GM23338 (cell line): ENCODE measurements at regions not wholly inside any gene's neighbourhood (a gene's known extent, or its start where the extent isn't known, plus 50 kb on each side); places are given as distances from the start of the nearest gene placed in this dataset.

Experiments
- ATAC-seq: fragments of 200-7000 bp; cut with Tn5 transposase; 3 replicates; pipeline ENCODE4 v1.9.1; 2020
- DNase-seq: peaks from one replicate; pipeline ENCODE4 v3.0.0-alpha.2; 2015; ENCODE audit warnings: low spot score
- H2AFZ ChIP-seq: fragments of 200-600 bp; sonication (generic); 2 replicates; pipeline ENCODE4 v1.8.0; 2016; ENCODE audit warnings: antibody characterized with exemption, mild to moderate bottlenecking, moderate library complexity
- H3F3A ChIP-seq: fragments of 200-600 bp; sonication (generic); replicated peaks from 2 replicates; pipeline ENCODE4 v1.8.0; 2017; ENCODE audit warnings: antibody characterized with exemption, mixed run types, low read depth
- H3K27ac ChIP-seq: fragments of 200-600 bp; sonication (generic); 2 replicates; pipeline ENCODE4 v1.6.1; 2016; ENCODE audit warnings: low read depth
- H3K27me3 ChIP-seq: fragments of 200-600 bp; sonication (generic); 2 replicates; pipeline ENCODE4 v1.8.0; 2016; ENCODE audit warnings: mild to moderate bottlenecking, mixed run types, moderate library complexity; ENCODE audit not compliant: insufficient read depth
- H3K36me3 ChIP-seq: fragments of 200-600 bp; sonication (generic); 2 replicates; pipeline ENCODE4 v1.8.0; 2016; ENCODE audit warnings: mild to moderate bottlenecking; ENCODE audit not compliant: insufficient read depth
- H3K4me1 ChIP-seq: fragments of 200-600 bp; sonication (generic); 2 replicates; pipeline ENCODE4 v1.8.0; 2016; ENCODE audit warnings: mild to moderate bottlenecking, moderate library complexity; ENCODE audit not compliant: insufficient read depth
- H3K4me2 ChIP-seq: fragments of 200-600 bp; sonication (generic); 2 replicates; pipeline ENCODE4 v1.7.1; 2017; ENCODE audit warnings: mixed run types
- H3K4me3 ChIP-seq: fragments of 200-600 bp; sonication (generic); 2 replicates; pipeline ENCODE4 v1.6.1; 2016; ENCODE audit warnings: mixed run types
- H3K79me2 ChIP-seq: fragments of 200-600 bp; sonication (generic); replicated peaks from 2 replicates; pipeline ENCODE4 v1.8.0; 2017; ENCODE audit warnings: mild to moderate bottlenecking; ENCODE audit not compliant: insufficient read depth
- H3K9me2 ChIP-seq: fragments of 200-600 bp; sonication (generic); 2 replicates; pipeline ENCODE4 v1.8.0; 2017; ENCODE audit not compliant: insufficient read depth
- H4K20me1 ChIP-seq: fragments of 200-600 bp; sonication (generic); replicated peaks from 2 replicates; pipeline ENCODE4 v1.8.0; 2017; ENCODE audit warnings: mild to moderate bottlenecking; ENCODE audit not compliant: insufficient read depth
- H3K27ac Mint-ChIP-seq: 2 replicates; pipeline ENCODE4 v1.8.0; 2020; ENCODE audit warnings: inconsistent platforms, mild to moderate bottlenecking, moderate library complexity, mixed read lengths
- H3K27me3 Mint-ChIP-seq: 3 replicates; pipeline ENCODE4 v1.8.0; 2022; ENCODE audit warnings: low read depth, mild to moderate bottlenecking, moderate library complexity, mixed read lengths, inconsistent platforms; ENCODE audit not compliant: insufficient read depth, poor library complexity
- H3K36me3 Mint-ChIP-seq: 3 replicates; pipeline ENCODE4 v1.8.0; 2021; ENCODE audit warnings: low read depth, mild to moderate bottlenecking, inconsistent platforms, moderate library complexity, mixed read lengths
- H3K4me1 Mint-ChIP-seq: 3 replicates; pipeline ENCODE4 v1.8.0; 2020; ENCODE audit warnings: mild to moderate bottlenecking, inconsistent platforms, mixed read lengths
- H3K4me3 Mint-ChIP-seq: 3 replicates; pipeline ENCODE4 v1.8.0; 2021; ENCODE audit warnings: moderate library complexity, mild to moderate bottlenecking, inconsistent platforms, mixed read lengths
- H3K9me3 Mint-ChIP-seq: 3 replicates; pipeline ENCODE4 v1.8.0; 2020; ENCODE audit warnings: moderate library complexity, mild to moderate bottlenecking, inconsistent platforms, mixed read lengths
- CREB1 ChIP-seq: fragments of 250-450 bp; sonication (Bioruptor Pico); IDR thresholded peaks from 2 replicates; pipeline ENCODE4 v1.5.0; 2020; ENCODE audit warnings: low read depth, mild to moderate bottlenecking, moderate library complexity
- EZH2 ChIP-seq: fragments of 200-600 bp; sonication (generic); IDR thresholded peaks from one replicate; pipeline ENCODE4 v1.8.0; 2017; ENCODE audit warnings: antibody characterized with exemption, mild to moderate bottlenecking, low read depth; ENCODE audit not compliant: unreplicated experiment
- EZH2phosphoT487 ChIP-seq: fragments of 200-600 bp; sonication (generic); IDR thresholded peaks from one replicate; pipeline ENCODE4 v1.8.1; 2018; ENCODE audit warnings: antibody characterized with exemption; ENCODE audit not compliant: unreplicated experiment
- JUNB ChIP-seq: IDR thresholded peaks from one replicate; pipeline ENCODE4 v1.6.1; 2016; ENCODE audit warnings: antibody characterized with exemption; ENCODE audit not compliant: unreplicated experiment
- NANOG ChIP-seq: IDR thresholded peaks from 2 replicates; pipeline ENCODE4 v1.6.1; 2016; ENCODE audit warnings: antibody characterized with exemption, borderline replicate concordance
- POLR2AphosphoS5 ChIP-seq: IDR thresholded peaks from 2 replicates; pipeline ENCODE4 v1.6.1; 2016; ENCODE audit warnings: antibody characterized with exemption, low read depth
- STAT1 ChIP-seq: IDR thresholded peaks from one replicate; pipeline ENCODE4 v1.6.1; 2016; ENCODE audit warnings: antibody characterized with exemption; ENCODE audit not compliant: unreplicated experiment
- ZNF114 ChIP-seq: fragments of 250-450 bp; sonication (Bioruptor Pico); IDR thresholded peaks from 2 replicates; pipeline ENCODE4 v1.5.0; 2020; ENCODE audit warnings: mild to moderate bottlenecking, moderate library complexity
- ZNF331 ChIP-seq: fragments of 250-450 bp; sonication (Bioruptor Pico); IDR thresholded peaks from 2 replicates; pipeline ENCODE4 v1.5.0; 2020; ENCODE audit warnings: low read depth, mild to moderate bottlenecking, moderate library complexity
- TF ChIP-seq, protein P1 (sequence below): IDR thresholded peaks from 2 replicates; pipeline ENCODE4 v1.6.1; 2016; ENCODE audit warnings: antibody characterized with exemption
- TF ChIP-seq, protein P2 (sequence below): IDR thresholded peaks from one replicate; pipeline ENCODE4 v1.6.1; 2018; ENCODE audit warnings: antibody characterized with exemption; ENCODE audit not compliant: unreplicated experiment

DNA sequence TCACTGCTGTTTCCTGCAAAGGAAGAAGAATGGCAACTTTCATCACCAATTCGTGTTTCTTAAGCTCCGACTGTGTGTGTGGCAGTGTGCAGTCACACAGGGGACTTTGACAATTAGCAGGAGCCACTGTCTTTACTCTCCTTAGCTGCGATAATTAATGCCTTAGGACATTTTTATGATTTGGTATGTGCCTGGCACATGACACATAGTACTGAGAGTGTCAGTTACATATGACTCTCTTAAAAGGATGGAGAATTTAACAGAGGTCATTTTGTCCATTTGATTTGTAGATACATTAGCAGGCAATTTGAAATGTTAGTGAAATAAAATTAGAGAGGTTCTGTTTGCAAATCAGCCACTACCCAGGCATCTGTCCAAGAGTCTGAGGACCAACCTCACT lies 128.9 kb upstream of the VEPH1 start:
- no peak overlapping the region for H3K4me3 Mint-ChIP-seq

DNA sequence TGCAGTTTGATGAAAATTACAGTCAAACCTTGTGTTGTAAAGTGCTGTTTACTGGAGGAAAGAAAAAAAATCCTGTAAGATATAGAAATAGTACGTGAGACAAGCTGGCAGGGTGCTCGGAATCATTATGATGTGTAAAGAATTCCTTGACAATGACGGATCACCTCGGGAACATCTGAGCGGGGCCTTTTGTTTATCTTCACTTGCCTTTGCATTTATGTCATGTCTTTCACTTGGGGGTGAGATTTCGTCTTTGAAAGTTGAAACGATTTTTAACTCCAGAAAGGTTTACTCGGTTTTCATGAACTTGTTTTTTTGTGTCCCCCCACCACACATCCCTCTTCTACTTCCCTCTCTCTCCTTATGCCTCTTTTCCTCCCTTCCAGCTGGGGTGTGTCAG lies 128.3 kb upstream of the VEPH1 start:
- no peak for TF ChIP-seq EZH2
- Mint-ChIP-seq H3K4me1 (no peaks in the 10 kb centered on the region), H3K9me3 (peaks cover 4% of the 10 kb centered on the region; the same call in 2 of the 3 replicates), H3K36me3 (no peaks in the 10 kb centered on the region), H3K27ac (no peak overlapping the region), H3K27me3 (peaks cover 1% of the 10 kb centered on the region), H3K4me3 (no peak overlapping the region)
- 0 out of 2 replicates have a peak overlapping the region, but pooled peaks have one; percentile 47 for H2AFZ ChIP-seq
- ATAC-seq (no peak), DNase-seq (no peak)
- no peaks in the 10 kb centered on the region for H3K4me1 ChIP-seq
- H3K4me3 ChIP-seq = no peak overlapping the region
- H3K9me2 ChIP-seq = no peaks in the 10 kb centered on the region
- H3K4me2 ChIP-seq = no peak overlapping the region
- no peaks in the 10 kb centered on the region for H3K36me3 ChIP-seq
- H3K27me3 ChIP-seq = no peaks in the 10 kb centered on the region
- no peaks in the 10 kb centered on the region for H3K79me2 ChIP-seq
- no peaks in the 10 kb centered on the region for H3F3A ChIP-seq
- H4K20me1 ChIP-seq = no peaks in the 10 kb centered on the region
- no peak overlapping the region for H3K27ac ChIP-seq

More for the DNA sequence above, 128.9 kb upstream of the VEPH1 start:
- peaks cover 1% of the 10 kb centered on the region for H3K27me3 Mint-ChIP-seq
- DNase-seq = no peak
- H3K4me1 ChIP-seq = no peaks in the 10 kb centered on the region
- H3K9me2 ChIP-seq = no peaks in the 10 kb centered on the region
- no peak for TF ChIP-seq POLR2AphosphoS5
- H3K27ac Mint-ChIP-seq = no peak overlapping the region
- no peaks in the 10 kb centered on the region for H3K79me2 ChIP-seq
- H3K27ac ChIP-seq = no peak overlapping the region
- H3K36me3 ChIP-seq = no peaks in the 10 kb centered on the region
- H3K36me3 Mint-ChIP-seq = no peaks in the 10 kb centered on the region
- no peak overlapping the region for H3K4me2 ChIP-seq
- no peak for ATAC-seq
- no peaks in the 10 kb centered on the region for H3K27me3 ChIP-seq
- H3K9me3 Mint-ChIP-seq = peaks cover 5% of the 10 kb centered on the region; the same call in 2 of the 3 replicates
- H2AFZ ChIP-seq = 0 out of 2 replicates have a peak overlapping the region, but pooled peaks have one; percentile 47
- no peaks in the 10 kb centered on the region for H3K4me1 Mint-ChIP-seq
- no peaks in the 10 kb centered on the region for H4K20me1 ChIP-seq
- no peak overlapping the region for H3K4me3 ChIP-seq
- H3F3A ChIP-seq = no peaks in the 10 kb centered on the region

DNA sequence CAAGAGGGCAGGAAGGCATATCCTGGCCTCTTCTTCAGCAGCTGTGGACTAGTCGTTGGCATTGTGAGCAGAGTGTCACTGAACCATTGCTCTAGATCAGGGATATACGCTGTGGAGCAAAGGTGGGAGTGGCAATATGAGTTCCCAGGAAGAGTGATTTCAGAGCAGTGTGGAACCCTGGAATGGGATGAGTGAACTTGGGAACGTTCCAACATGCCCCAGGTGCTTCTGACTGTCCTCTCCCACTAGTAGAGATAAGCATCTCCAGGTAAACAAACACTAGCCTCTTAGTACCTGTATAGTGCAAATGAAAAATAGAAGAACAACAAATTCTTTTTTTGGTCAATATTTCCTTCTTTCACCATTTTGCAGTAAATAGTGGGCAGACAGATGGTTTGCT lies 123.6 kb upstream of the VEPH1 start:
- ATAC-seq (no peak), DNase-seq (no peak)
- H3K9me3 Mint-ChIP-seq = no peaks in the 10 kb centered on the region
- no peaks in the 10 kb centered on the region for H3K4me1 Mint-ChIP-seq
- Histone ChIP-seq H3K27ac (no peak overlapping the region), H3K27me3 (no peaks in the 10 kb centered on the region), H3K4me3 (no peak overlapping the region), H3F3A (no peaks in the 10 kb centered on the region), H4K20me1 (no peaks in the 10 kb centered on the region), H2AFZ (no peak overlapping the region; the same call in 1 of the 2 replicates), H3K9me2 (no peaks in the 10 kb centered on the region), H3K4me2 (no peak overlapping the region), H3K79me2 (no peaks in the 10 kb centered on the region), H3K4me1 (no peaks in the 10 kb centered on the region), H3K36me3 (no peaks in the 10 kb centered on the region)
- H3K27me3 Mint-ChIP-seq = no peaks in the 10 kb centered on the region
- H3K36me3 Mint-ChIP-seq = no peaks in the 10 kb centered on the region
- H3K27ac Mint-ChIP-seq = no peak overlapping the region
- no peak overlapping the region for H3K4me3 Mint-ChIP-seq
- no peak for TF ChIP-seq JUNB
- TF ChIP-seq EZH2 = no peak
- no peak for TF ChIP-seq CREB1 (CRISPR knock-in tag)
- no peak for TF ChIP-seq EZH2phosphoT487
- no peak for TF ChIP-seq ZNF114 (CRISPR knock-in tag)
- TF ChIP-seq, protein P1, sequence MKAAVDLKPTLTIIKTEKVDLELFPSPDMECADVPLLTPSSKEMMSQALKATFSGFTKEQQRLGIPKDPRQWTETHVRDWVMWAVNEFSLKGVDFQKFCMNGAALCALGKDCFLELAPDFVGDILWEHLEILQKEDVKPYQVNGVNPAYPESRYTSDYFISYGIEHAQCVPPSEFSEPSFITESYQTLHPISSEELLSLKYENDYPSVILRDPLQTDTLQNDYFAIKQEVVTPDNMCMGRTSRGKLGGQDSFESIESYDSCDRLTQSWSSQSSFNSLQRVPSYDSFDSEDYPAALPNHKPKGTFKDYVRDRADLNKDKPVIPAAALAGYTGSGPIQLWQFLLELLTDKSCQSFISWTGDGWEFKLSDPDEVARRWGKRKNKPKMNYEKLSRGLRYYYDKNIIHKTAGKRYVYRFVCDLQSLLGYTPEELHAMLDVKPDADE = no peak
- no peak for TF ChIP-seq POLR2AphosphoS5
- no peak for TF ChIP-seq NANOG
- no peak for TF ChIP-seq STAT1
- no peak for TF ChIP-seq ZNF331
- TF ChIP-seq, protein P2, sequence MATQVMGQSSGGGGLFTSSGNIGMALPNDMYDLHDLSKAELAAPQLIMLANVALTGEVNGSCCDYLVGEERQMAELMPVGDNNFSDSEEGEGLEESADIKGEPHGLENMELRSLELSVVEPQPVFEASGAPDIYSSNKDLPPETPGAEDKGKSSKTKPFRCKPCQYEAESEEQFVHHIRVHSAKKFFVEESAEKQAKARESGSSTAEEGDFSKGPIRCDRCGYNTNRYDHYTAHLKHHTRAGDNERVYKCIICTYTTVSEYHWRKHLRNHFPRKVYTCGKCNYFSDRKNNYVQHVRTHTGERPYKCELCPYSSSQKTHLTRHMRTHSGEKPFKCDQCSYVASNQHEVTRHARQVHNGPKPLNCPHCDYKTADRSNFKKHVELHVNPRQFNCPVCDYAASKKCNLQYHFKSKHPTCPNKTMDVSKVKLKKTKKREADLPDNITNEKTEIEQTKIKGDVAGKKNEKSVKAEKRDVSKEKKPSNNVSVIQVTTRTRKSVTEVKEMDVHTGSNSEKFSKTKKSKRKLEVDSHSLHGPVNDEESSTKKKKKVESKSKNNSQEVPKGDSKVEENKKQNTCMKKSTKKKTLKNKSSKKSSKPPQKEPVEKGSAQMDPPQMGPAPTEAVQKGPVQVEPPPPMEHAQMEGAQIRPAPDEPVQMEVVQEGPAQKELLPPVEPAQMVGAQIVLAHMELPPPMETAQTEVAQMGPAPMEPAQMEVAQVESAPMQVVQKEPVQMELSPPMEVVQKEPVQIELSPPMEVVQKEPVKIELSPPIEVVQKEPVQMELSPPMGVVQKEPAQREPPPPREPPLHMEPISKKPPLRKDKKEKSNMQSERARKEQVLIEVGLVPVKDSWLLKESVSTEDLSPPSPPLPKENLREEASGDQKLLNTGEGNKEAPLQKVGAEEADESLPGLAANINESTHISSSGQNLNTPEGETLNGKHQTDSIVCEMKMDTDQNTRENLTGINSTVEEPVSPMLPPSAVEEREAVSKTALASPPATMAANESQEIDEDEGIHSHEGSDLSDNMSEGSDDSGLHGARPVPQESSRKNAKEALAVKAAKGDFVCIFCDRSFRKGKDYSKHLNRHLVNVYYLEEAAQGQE = no peak
